ENCODE measurements at regions not wholly inside any gene's neighbourhood (a gene's known extent, or its start where the extent isn't known, plus 50 kb on each side); places are given as distances from the start of the nearest gene placed in this dataset.
A peak's percentile ranks its signal among the peaks of the same experiment; 100 is the strongest.
"Not testable (repeated sequence)": the region's sequence is repeated elsewhere in the genome, so short reads cannot be mapped to it uniquely, and the experiment has no call there.

DNA sequence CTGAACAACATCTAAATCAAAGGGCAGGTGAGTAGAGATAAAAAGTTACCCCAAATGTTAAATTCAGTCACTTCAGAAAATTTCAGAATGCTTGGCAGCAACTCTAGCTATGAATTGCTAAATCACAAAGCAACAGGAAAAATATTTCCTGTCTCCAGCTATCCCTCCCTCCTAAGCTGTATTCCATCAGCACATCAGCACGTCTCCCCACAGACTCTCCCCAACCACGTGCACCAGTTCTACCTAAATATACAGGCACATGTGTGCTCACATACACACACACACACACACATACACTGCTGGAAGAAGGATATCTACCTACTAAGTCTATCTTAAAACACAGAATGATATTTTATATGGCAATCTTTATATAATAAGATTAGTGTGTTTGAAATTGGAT is 177.1 kb upstream of the ARHGEF26 start:
- no peak for FAIRE-seq

DNA sequence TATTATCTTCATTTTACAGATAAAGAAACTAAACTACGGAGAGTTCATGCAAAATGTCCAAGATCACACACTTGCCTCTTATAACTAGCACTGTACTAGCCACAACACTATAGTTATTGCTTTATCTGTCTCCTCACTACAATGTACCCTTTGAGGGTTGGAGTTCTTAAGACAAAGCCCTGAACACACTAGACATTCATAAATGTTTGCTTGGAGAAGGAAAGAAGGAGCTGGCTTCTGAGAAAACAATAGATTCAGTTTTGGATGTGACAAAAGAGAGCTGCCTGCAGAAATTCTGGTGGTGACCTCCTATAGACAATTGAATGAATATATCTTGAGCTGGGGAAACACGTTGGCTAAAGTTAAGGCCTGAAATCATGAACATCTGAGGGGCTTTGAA is 169.9 kb upstream of the ARHGEF26 start:
- FAIRE-seq = no peak

DNA sequence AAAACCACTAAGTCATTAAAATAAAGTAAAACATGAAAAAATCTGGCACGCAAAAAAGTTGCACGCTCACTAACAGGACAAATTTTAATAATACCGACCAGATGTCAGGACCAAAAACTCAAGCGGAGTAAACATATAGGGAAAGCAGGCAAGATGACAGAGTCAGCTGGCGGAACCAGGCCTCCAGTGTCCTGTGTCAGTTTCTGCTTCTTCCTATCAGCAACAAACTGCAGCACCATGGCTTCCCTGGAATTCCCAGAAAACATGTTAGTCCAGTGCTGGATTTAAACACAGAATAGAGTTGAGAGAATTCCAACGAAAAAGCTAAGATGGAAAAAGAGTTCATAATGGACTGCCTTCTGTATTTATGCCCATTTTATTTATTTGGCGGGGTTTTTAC is 169.1 kb upstream of the ARHGEF26 start:
- no peak for FAIRE-seq

DNA sequence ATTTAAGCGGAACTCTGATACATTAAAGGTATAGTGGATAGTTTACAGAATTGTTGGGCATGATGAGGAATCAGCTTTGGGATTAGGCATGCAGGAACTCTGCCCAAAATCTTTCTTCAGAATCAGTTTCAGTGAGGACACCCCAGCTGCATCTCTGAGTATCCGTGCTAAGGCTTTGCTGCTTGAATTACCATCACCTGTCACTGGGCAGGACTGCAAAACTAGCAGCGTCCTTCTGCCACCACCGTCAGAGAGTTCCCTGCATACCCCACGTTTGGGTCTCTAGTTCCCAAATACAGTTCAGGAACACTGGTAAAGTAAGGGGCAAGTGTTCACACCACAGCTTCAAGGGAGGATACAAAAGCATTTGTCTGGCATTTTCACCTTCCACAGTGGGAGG is 164.6 kb upstream of the ARHGEF26 start:
- FAIRE-seq = no peak

DNA sequence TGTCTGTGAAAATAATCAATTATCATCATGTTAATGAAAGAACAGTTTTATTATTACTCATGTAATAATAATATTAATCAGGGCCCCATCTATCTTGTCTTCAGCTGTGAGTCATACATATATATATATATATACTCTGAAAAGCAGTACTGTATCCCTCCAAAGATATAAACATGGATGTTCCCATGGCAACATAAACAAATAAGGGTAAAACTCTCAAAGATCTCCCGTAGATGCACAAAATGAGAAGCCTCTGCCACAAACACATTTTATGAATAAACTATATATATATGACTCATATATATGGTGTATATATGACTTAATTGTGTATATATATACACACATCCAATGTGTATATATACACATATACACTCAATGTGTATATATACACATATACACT is 163.8 kb upstream of the ARHGEF26 start:
- no peak for FAIRE-seq

DNA sequence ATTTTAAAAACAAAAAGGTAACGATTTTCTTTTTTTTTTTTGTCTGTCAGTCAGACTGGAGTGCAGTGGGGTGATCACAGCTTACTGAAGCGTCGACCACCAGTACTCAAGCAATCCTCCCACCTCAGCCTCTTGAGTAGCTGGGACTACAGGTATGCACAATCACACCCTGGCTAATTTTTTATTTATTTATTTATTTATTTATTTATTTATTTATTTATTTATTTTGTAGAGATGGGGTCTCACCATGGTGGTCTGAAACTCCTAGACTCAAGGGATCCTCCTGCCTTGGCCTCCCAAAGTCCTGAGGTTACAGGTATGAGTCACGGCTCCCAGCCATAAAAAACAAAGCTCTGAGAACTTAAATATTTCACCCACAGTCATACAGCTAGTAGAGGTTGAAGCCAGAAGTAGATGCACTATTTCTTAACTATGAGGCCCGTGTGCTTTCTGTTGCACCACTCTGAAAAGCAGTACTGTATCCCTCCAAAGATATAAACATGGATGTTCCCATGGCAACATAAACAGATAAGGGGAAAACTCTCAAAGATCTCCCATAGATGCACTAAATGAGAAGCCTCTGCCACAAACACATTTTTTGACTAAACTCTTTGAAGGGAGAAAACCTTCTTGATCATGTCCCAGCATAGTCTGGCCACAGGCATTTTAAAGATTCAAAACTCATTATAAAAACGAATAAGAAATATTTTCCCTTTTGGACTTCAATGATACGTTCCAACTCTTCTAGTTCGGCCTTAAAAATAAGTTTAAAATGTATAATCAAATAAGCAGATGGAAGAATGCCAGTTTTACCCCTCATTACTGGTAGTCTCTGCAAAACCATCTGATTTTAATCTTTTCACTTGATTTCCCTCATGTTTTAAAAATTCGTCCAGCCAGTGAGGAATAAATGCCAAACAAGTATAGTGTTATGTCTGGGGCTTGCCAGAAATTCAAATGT is 162.3 kb upstream of the ARHGEF26 start:
- FAIRE-seq = no peak

DNA sequence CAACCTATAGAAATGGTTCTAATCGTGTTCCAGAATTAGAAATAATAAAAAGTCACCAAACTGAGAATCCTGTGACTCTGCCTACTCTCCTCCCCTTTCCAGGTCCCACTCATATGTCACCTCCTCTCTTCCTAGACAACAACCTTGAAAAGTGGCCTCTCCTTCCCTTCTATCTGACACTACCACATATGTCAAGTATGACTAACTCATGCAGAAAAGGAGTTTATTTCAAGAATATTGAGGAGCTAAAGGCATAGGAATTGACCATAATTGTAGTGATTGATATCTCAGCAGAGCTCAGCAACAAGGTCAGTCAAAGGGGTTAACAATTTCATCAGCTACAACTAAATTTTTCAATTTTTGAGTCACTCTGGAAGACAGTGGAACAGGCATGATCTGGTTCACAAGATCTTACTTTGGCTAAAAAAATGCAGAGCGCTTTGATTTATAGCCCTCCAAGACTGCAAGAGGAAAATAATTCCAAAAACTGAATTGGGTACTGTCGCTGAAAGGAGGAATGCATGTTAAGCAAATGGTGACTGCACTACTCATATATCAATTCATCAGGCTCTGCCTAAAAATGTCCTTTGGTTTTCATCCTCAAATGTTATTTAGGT is 160.6 kb upstream of the ARHGEF26 start:
- FAIRE-seq = no peak

DNA sequence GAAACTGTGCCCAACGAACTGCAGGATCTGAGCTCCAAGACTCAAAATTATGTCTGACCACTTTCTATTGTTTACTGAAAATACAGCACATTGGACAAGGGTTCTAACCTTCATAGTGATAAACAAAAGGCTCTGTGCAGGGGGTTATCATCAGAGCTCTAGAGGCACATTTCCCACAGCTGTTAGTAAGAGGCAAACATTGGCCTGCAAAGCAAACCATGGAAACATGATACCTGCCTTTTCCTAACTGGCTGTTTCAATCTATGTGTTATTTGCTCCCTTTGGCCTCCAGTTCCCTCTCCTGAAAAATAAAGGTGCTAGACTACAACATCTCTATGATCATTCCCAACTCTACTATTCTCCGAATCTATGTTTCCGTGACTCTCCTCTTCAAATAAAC is 159.7 kb upstream of the ARHGEF26 start:
- no peak for FAIRE-seq

DNA sequence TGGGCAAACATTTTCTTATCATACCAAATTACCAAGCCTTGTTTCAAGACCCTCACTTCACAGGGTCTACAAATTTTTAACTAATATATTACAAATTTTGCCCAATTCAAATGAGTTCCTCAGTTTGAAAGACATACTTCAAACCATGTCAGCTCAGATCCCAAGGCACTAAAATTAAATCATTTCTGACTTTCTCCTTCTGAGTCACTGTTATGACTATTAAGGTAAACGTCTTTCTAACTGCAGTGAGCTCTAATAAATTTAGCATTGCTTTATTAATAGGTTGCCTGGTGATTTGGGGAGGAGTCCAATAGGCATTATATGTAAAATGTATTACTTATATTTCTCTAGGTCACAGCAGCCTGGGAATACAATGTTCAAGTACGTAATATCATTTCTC is 158.2 kb upstream of the ARHGEF26 start:
- FAIRE-seq = no peak

DNA sequence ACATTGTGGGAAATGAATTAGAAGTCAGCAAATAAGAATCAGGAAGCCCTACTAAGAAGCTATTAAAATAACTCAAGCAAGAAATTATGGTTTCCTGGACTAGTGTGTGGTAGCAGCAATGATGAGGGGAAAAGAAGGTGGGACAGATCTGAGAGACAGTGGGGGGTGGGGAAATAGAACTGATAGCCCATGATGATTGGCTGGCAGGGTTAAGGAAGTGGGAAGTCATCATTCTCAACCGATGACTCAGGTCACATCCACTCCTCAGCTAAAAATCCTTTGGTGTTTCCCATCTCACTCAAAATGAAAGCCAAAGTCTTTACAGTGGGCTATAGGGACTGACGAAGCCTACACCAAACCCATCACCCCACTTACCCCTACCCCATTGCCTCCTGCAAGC is 153.9 kb upstream of the ARHGEF26 start:
- FAIRE-seq = no peak

DNA sequence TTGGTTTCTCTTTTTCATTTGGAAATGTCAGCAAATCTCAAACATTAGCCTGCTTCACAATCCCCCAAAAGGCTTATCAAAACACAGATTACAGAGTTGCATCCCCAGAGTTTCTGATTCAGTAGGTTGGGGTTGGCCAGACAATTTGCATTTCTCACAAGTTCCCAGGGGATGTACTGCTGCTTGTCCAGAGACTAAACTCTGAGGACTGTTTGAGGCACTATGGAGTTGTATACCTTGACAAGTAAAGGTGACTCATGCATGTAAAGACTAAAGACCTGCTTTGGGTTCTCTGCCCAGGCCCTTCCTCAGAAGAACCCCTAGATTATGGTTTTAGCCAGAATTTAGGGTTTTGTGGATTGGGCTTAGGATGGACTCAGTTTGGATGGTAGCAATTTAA is 151.1 kb upstream of the ARHGEF26 start:
- FAIRE-seq = no peak

DNA sequence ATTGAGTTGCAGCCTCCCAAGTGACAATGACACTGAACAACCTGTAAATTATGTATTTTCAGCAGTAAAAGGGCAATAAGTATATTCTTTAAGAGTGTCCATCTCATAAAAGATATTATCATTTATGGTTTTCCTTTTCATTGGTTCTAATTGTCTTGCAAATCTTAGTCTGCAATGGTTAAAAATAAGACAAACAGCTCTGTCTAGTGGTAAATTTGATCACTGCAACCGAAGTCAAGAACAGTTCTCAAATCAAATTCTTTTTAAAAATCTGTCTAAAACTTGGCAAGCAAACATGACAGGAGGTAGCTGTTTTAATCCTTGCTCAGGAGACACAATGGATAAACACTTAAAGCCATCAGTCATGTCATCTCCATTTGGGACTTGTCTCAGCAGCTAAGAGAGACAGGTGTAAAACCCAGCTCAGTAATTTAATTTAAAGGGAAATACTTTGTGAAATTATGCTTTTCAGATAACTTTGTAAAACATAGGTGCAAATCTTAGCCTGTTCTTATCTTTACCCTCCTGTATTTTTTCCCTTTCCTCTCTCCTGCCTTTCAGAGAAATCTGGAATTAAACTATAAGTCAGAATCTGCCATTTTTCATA is 150.3 kb upstream of the ARHGEF26 start:
- FAIRE-seq = peak; percentile 82

DNA sequence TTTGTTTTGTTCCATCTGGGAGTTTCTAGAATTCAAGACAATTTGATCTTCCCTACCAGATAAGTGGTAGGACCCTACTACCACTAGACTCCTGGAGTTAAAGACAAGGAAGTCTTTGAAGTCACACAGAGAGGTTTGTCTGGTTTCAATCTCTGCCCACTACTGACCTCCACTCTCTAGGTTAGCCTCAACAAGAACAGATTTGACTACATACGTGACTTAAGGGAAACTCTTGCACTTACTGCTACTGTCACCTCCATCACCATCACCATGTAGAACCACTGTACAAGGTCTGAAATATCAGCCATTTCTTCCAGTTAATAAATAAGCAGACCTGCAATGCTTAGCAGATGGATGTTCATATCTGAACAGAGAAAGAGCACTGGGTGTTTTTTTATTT is 148.3 kb upstream of the ARHGEF26 start:
- FAIRE-seq = no peak

DNA sequence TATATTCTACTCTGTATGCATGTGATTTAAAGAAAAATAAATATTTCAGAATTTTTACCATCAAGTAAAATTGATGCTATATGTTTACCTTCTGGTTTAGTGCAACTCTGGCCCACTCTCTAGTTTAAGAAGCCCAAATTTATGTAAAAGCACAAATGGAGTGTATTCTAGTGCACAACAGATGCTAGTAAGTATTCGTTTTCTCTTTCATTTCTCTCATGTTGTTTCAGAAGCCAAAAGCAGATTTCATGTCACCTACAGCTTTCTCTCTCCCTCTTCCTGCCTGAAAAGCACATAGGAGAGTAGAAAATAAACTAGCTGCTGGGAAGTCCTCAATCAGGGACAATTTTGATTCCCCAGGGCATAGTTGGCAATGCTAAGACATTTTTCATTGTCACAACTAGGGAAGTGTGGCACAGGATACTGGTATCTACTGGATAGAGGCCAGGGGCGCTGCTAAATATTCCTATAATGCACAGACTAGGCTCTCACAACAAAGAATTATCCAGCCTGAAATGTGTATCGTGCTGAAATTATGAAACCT is 147.4 kb upstream of the ARHGEF26 start:
- FAIRE-seq = no peak

DNA sequence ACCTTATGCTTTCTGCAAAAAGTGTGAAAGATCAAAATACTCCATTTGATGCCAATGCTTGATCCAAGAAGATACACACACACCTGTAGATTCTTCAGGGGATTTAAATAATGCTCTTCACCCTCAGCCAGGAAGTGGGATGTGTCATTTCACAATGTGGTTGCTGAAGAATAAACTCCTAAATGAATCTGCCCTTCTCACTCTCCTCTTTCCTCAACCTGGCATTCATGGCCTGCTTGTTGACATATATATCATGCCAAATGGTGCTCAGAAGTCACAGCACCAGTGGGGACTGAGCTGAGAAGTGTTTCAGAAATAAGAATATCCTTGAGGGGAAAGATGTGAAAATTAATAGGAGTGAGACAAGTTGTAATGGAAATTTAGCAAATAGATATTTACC is 146.6 kb upstream of the ARHGEF26 start:
- FAIRE-seq = no peak

DNA sequence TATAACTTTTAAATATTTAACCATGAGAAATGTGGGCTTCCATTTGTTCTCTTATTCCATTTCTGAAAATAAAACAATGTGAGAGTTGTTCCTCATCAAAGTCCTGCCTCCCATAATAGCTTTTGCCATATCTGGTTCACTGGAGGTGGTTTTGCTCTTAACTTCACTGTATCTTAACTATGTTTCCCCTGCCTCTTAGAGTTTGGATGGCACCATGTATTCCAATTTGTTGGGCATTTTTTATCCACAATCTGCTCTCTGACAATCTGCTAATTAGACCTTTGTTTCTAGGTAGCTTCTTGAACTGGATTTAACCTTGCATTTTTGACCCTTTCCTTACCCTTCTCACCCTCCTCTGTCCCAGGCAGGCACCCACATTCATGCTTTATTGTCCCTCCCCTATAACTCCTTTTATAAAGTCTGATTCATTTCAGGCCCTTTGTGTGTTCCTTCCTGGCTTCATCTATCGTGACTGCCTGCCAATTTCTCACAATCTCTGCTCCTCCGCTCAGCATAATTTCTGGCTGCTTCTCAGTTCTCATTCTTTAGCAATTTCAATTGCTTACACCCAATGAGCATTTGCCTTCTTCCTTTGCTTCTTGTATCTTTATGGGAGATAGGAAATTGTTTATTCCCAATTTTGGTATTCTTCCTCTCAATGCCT is 144.2 kb upstream of the ARHGEF26 start:
- FAIRE-seq = no peak

DNA sequence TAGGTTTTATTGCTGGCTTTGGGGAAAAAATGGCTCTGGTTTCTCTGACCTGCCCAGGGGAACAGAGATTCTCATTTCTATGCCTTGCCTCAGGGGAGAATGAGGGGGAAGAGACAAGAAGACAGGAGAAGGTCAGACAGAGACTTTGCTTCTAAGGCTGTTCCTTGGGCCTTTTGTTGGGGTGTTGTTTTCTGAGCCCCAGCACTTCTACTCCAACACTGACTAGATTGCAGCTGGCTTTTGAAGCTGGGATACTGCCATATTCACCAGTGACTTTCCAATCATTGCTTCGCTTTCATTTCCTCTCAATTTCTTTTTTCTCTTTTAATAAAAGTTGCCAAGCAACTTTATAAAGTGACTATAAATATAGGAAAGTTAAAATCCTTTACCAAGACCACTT is 143.2 kb upstream of the ARHGEF26 start:
- no peak for FAIRE-seq

DNA sequence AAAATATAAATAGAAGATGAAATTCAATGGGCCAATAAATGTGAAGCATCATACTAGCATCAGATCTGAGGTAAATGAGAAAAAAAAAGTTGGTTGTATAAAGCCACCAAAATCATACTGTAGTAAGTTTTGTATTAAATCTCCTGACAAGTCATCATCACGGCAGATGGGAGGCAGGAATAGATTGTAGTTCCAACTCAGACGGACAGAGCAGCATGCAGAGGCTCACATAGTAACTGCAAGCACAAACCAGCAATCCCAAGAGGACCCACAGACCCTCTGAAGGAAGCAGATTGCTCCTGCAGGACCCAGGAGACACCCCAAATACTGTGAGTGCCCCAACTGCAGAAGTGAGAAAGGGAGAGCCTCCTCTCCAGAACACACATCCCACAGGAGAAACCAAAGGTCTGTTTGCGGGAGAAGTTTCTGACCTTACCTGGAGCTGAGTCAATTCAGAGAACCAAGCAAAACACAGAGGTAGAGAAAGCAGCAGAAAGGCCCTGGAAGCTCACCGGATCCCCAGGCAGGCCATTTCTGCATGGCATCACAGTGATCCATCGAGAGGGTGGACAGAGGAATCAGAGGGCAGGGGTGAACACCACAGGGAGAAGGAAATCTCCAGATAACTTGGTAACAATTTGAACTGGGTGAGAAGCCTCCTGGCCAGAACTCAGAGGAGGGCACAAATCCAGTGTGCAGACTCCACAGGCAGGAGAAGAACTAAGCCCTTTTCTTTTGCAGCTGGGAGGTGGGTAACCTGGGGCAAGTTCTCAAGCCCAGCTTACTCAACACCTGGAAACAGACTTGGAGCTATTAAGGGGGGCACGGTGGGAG is 141.6 kb upstream of the ARHGEF26 start:
- no peak for FAIRE-seq

DNA sequence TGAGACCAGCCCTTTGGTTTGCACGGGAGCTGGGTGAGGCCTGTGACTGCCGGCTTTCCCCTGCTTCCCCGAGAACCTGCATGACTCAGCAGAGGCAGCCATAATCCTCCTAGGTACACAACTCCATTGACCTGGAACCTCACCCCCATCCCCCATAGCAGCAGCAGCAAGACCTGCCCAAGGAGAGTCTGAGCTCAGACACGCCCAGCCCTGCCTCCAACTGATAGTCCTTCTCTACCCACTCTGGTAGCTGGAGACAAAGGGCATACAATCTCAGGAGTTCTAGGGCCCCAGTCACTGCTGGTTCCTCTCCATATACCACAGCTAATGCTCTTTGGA is 141.0 kb upstream of the ARHGEF26 start:
- FAIRE-seq = no peak

DNA sequence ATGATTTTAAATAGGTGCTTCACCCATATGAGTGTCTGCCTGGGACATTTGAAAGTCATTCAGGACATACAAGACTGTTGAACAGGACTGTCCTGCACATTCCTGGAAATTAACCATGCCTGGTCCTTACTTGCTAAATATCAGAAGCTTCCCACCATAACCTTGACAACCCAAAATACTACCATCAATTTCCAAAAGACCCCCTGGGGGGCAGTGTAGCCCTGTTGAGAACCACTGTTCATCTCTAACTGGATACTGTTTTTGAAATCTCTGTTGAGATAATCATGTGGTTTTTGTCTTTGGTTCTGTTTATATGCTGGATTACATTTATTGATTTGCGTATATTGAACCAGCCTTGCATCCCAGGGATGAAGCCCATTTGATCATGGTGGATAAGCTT is 123.8 kb upstream of the ARHGEF26 start:
- not testable (repeated sequence) for FAIRE-seq

DNA sequence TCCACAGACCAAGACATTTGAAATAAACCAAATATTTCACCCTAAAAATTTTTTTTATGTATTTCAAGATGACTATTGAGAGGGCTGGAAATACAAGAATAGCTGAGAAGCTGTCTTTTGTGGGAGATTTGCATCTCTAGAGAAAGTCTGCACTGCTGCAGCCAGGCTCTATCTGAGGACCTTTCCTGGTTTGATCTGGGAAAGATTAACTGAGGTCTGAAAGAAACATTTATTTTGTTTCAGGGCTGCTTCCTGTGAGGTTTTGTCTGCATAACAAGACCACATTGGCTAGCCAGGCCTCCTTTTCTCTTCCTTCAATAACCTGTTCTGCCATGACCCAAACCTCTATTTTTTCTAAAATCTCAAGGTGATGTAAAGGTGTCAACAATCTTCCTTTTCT is 117.5 kb upstream of the ARHGEF26 start:
- no peak for FAIRE-seq

DNA sequence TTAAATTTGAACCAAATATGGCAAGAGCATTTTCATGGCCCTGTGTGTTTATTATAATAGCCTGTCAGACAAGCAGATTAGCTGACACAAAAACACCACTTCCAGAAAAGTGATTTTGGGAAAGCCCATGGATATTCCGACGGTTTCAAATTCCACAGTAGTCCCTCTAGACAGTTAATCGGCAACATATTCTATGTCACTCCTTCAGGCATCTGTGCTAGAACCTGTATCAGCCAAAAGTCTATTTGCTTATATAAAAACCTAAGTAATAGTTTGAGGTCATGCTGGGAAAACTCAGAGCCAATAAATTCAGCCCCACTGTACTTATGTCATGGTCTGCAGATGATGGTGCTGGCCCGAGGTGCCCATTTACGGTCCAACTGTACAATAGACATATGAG is 110.2 kb upstream of the ARHGEF26 start:
- no peak for FAIRE-seq
